ENCODE measurements at regions not wholly inside any gene's neighbourhood (a gene's known extent, or its start where the extent isn't known, plus 50 kb on each side); places are given as distances from the start of the nearest gene placed in this dataset.

- DNase-seq = no peak
- Histone ChIP-seq H3K4me1 (ENCODE audit: low read depth) (peaks cover 6% of the 10 kb centered on the region), H3K36me3 (ENCODE audit: low read depth) (no peaks in the 10 kb centered on the region), H3K4me3 (no peak overlapping the region), H3K9me3 (no peaks in the 10 kb centered on the region)
- no peak for TF ChIP-seq CTCF (IDR thresholded peaks at IDR 0.05)
- intact Hi-C loops (cut with DNase I, micrococcal nuclease) = no loop called here
- ATAC-seq = no peak
Measured at GRCh38 chr6:47145212-47145611, 103.1 kb upstream of the ADGRF1 start.

GRCh38 chr6:47144306-47144705, 102.2 kb upstream of the ADGRF1 start:
- Histone ChIP-seq H3K4me1 (ENCODE audit: low read depth) (peaks cover 6% of the 10 kb centered on the region), H3K9me3 (no peaks in the 10 kb centered on the region), H3K4me3 (no peak overlapping the region), H3K36me3 (ENCODE audit: low read depth) (no peaks in the 10 kb centered on the region)
- ATAC-seq (no peak), DNase-seq (no peak)
- no peak for TF ChIP-seq CTCF (IDR thresholded peaks at IDR 0.05)
- intact Hi-C loops (cut with DNase I, micrococcal nuclease) = no loop called here

DNA sequence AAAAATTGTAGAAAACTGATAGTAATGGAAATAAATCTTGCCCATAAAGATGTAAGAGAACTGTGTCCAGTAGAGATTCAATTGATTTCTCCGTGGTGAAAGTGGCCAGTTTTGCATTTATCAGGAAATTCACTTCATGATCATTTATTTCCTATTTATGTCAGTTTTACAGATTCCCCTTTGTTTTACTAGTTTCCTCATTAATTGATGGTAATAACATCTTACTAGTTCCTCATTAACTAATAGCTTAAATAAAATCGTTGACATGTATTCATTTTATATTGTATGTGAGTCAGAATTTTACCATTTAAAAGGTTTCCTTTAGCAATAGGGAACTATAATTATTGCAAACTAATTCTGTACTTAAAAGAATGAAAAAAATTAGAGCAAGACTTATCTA, 99.8 kb upstream of the ADGRF1 start:
- no peaks in the 10 kb centered on the region for H3K4me1 ChIP-seq (ENCODE audit: low read depth)
- H3K36me3 ChIP-seq (ENCODE audit: low read depth) = no peaks in the 10 kb centered on the region
- TF ChIP-seq CTCF (IDR thresholded peaks at IDR 0.05) = no peak
- DNase-seq = no peak
- ATAC-seq = no peak
- no peaks in the 10 kb centered on the region for H3K9me3 ChIP-seq
- intact Hi-C loops (cut with DNase I, micrococcal nuclease) = no loop called here
- no peak overlapping the region for H3K4me3 ChIP-seq

DNA sequence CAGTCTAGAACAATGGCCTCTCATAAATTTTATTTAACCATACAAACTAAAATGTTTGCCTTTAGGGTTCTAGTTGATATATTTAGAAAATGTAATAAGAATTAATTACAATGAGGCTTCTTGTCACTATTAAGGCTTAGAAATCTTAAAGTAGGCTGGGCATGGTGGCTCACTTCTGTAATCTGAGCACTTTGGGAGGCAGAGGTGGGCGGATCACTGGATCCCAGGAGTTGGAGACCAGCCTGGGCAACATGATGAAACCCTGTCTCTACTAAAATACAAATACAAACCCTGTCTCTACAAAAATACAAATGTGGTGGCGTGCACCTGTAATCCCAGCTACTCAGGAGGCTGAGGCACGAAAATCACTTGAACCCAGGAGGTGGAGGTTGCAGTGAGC, 99.0 kb upstream of the ADGRF1 start:
- H3K4me1 ChIP-seq (ENCODE audit: low read depth) = no peaks in the 10 kb centered on the region
- intact Hi-C loops (cut with DNase I, micrococcal nuclease) = no loop called here
- H3K9me3 ChIP-seq = no peaks in the 10 kb centered on the region
- ATAC-seq (no peak), DNase-seq (no peak)
- no peak for TF ChIP-seq CTCF (IDR thresholded peaks at IDR 0.05)
- H3K4me3 ChIP-seq = no peak overlapping the region
- no peaks in the 10 kb centered on the region for H3K36me3 ChIP-seq (ENCODE audit: low read depth)

- no peak for TF ChIP-seq CTCF (IDR thresholded peaks at IDR 0.05)
Measured at GRCh38 chr6:47138046-47138445, 95.9 kb upstream of the ADGRF1 start.

DNA sequence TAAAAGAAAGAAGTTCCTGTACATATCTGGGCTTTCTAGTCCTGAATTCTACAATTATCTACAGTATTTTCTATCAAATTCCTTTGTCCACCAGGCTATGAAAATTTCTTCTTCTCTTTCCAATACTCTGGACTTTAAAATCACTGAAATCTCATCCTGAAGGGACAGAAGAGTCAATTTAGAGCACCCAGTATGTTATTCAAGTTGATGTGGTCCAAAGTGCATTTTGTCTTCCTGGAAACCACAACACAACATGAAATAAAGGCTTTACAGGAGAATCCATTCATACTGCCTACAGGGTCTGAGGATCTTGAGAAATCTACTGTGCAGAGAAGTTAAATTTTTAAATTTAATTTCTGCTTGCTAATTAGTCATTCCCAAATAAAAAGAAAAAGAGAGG, 94.9 kb upstream of the ADGRF1 start:
- TF ChIP-seq CTCF (IDR thresholded peaks at IDR 0.05) = no peak
- H3K36me3 ChIP-seq (ENCODE audit: low read depth) = no peaks in the 10 kb centered on the region
- peaks cover 18% of the 10 kb centered on the region for H3K4me1 ChIP-seq (ENCODE audit: low read depth)
- ATAC-seq (peak; percentile 32), DNase-seq (no peak)
- H3K9me3 ChIP-seq = no peaks in the 10 kb centered on the region
- H3K4me3 ChIP-seq = no peak overlapping the region
- intact Hi-C loops (cut with DNase I, micrococcal nuclease) = no loop called here

More at GRCh38 chr6:47138046-47138445, 95.9 kb upstream of the ADGRF1 start:
- intact Hi-C loops (cut with DNase I, micrococcal nuclease) = no loop called here
- DNase-seq = no peak
- Histone ChIP-seq H3K36me3 (ENCODE audit: low read depth) (no peaks in the 10 kb centered on the region), H3K9me3 (no peaks in the 10 kb centered on the region), H3K4me1 (ENCODE audit: low read depth) (peaks cover 12% of the 10 kb centered on the region), H3K4me3 (no peak overlapping the region)
- ATAC-seq = no peak
